GM19238 (cell line): ENCODE measurements at regions not wholly inside any gene's neighbourhood (a gene's known extent, or its start where the extent isn't known, plus 50 kb on each side); places are given as distances from the start of the nearest gene placed in this dataset.

Experiments used
- DNase-seq: peaks from one replicate; pipeline ENCODE4 v3.0.0; 2011; ENCODE audit warnings: low spot score; ENCODE audit not compliant: insufficient read length

GRCh38 chr11:37647767-37648166, 1049.7 kb upstream of the RAG2 start:
- DNase-seq = no peak

- no peak for DNase-seq
These were observed 1045.9 kb upstream of the RAG2 start for GRCh38 chr11:37643968-37644367.

- DNase-seq = no peak
These were observed 1044.3 kb upstream of the RAG2 start for GRCh38 chr11:37642296-37642695.

- DNase-seq = no peak
These were observed 1034.7 kb upstream of the RAG2 start for GRCh38 chr11:37632748-37633147.

- DNase-seq = no peak
These were observed 1032.8 kb upstream of the RAG2 start for GRCh38 chr11:37630866-37631265.

- DNase-seq = no peak
These were observed 1025.7 kb upstream of the RAG2 start for GRCh38 chr11:37623778-37624177.

GRCh38 chr11:37621662-37622061, 1023.6 kb upstream of the RAG2 start:
- DNase-seq = no peak

GRCh38 chr11:37616291-37616690, 1018.3 kb upstream of the RAG2 start:
- no peak for DNase-seq

GRCh38 chr11:37613031-37613430, 1015.0 kb upstream of the RAG2 start:
- DNase-seq = no peak

- DNase-seq = no peak
These were observed 1014.1 kb upstream of the RAG2 start for GRCh38 chr11:37612146-37612545.

- DNase-seq = no peak
These were observed 1007.2 kb upstream of the RAG2 start for GRCh38 chr11:37605229-37605628.

GRCh38 chr11:37598381-37598780, 1000.3 kb upstream of the RAG2 start:
- DNase-seq = no peak

GRCh38 chr11:37597776-37598175, 999.7 kb upstream of the RAG2 start:
- no peak for DNase-seq

- no peak for DNase-seq
These were observed 997.8 kb upstream of the RAG2 start for GRCh38 chr11:37595845-37596244.

- no peak for DNase-seq
These were observed 976.3 kb upstream of the RAG2 start for GRCh38 chr11:37574361-37574760.

GRCh38 chr11:37572491-37573171, 974.6 kb upstream of the RAG2 start:
- no peak for DNase-seq

- DNase-seq = no peak
These were observed 973.2 kb upstream of the RAG2 start for GRCh38 chr11:37571246-37571645.

- no peak for DNase-seq
These were observed 963.0 kb upstream of the RAG2 start for GRCh38 chr11:37560991-37561390.

- no peak for DNase-seq
These were observed 962.3 kb upstream of the RAG2 start for GRCh38 chr11:37560346-37560745.

- no peak for DNase-seq
These were observed 960.7 kb upstream of the RAG2 start for GRCh38 chr11:37558619-37559210.

- DNase-seq = no peak
These were observed 960.0 kb upstream of the RAG2 start for GRCh38 chr11:37557990-37558389.

- DNase-seq = no peak
These were observed 954.2 kb upstream of the RAG2 start for GRCh38 chr11:37552284-37552683.

GRCh38 chr11:37544491-37544890, 946.5 kb upstream of the RAG2 start:
- DNase-seq = no peak
